GM20000 (cell line): ENCODE measurements at regions not wholly inside any gene's neighbourhood (a gene's known extent, or its start where the extent isn't known, plus 50 kb on each side); places are given as distances from the start of the nearest gene placed in this dataset.

Experiments used
- DNase-seq: peaks from one replicate; pipeline ENCODE4 v3.0.0; 2012; ENCODE audit warnings: low spot score
- CTCF ChIP-seq: IDR thresholded peaks from 2 replicates; pipeline ENCODE4 v1.5.1; 2012; ENCODE audit warnings: mild to moderate bottlenecking, control low read depth; ENCODE audit errors: extremely low read depth, missing control alignments

GRCh38 chr4:161134795-161135194 is 1029.0 kb downstream of the FSTL5 start:
- no peak for TF ChIP-seq CTCF
- DNase-seq, result no peak

- TF ChIP-seq CTCF, result no peak
- DNase-seq, result no peak
These were observed 1030.1 kb downstream of the FSTL5 start for GRCh38 chr4:161133586-161134276.

GRCh38 chr4:161132715-161133425 is 1030.9 kb downstream of the FSTL5 start:
- no peak for TF ChIP-seq CTCF
- no peak for DNase-seq

GRCh38 chr4:161121451-161121850 is 1042.3 kb downstream of the FSTL5 start:
- DNase-seq, result no peak

GRCh38 chr4:161101881-161102280 is 1061.9 kb downstream of the FSTL5 start:
- DNase-seq, result no peak
- no peak for TF ChIP-seq CTCF

More at GRCh38 chr4:161121451-161121850, 1042.3 kb downstream of the FSTL5 start:
- no peak for TF ChIP-seq CTCF

GRCh38 chr4:161097821-161098220 is 1066.0 kb downstream of the FSTL5 start:
- DNase-seq, result no peak
- TF ChIP-seq CTCF, result no peak

GRCh38 chr4:161061046-161061445 is 1102.8 kb downstream of the FSTL5 start:
- TF ChIP-seq CTCF, result no peak
- DNase-seq, result no peak
